NCI-H1417 treated with DMSO at 0.1 percent for 48 hours (cell line): ENCODE measurements at regions not wholly inside any gene's neighbourhood (a gene's known extent, or its start where the extent isn't known, plus 50 kb on each side); places are given as distances from the start of the nearest gene placed in this dataset.
"Not testable (repeated sequence)": the region's sequence is repeated elsewhere in the genome, so short reads cannot be mapped to it uniquely, and the experiment has no call there.

ENCODE experiments used
- DNase-seq: peaks from one replicate; lab custom pipeline; 2025; lab: John Stamatoyannopoulos, UW

- DNase-seq, result peak; percentile 74
These were observed 157.9 kb downstream of the ZNF664 start for GRCh38 chr12:124130691-124131591.

- no peak for DNase-seq
These were observed 158.6 kb downstream of the ZNF664 start for GRCh38 chr12:124131659-124132058.

GRCh38 chr12:124132530-124132929 is 159.5 kb downstream of the ZNF664 start:
- no peak for DNase-seq

GRCh38 chr12:124136796-124137195 is 158.1 kb upstream of the RFLNA start:
- DNase-seq, result no peak

DNA sequence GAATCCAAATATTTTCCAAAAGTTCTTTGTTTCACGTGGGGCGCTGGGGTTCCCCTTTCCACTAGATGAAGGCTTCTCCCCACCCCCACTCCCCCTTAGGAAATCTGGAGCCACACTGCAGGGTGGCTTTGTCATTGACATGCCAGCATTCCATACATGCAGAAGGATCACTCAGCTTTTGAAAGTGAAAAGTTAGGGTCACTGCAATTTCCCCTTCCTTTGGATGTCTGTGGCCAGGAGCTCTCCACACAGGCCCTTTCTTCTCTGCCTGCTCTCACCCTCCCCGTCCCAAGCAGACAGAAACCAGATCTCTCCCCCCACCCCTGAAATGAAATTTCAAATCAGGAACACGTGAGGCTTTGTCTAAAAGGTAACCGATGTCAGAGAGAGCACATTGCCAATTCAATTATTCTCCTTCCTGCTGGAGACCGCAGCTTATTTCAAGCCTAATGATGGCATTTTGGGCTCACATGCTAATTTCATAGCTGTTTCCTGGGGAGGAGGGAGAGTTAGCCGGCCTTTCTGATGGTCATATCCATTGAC is 153.9 kb upstream of the RFLNA start:
- no peak for DNase-seq

DNA sequence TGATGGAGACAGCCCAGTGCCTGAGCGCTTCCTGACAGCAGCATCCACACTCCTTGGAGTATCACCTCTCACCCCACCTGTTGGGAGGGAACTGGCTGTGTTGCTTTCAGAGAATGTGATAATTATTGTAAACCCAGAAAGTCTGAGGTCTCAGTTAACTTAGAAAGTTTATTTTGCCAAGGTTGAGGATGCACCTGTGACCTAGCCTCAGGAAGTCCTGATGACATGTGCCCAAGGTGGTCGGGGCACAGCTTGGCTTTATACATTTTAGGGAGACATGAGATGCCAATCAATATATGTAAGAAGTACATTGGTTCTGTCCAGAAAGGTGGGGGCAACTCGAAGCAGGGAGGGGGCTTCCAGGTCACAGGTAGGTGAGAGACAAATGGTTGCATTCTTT is 153.3 kb upstream of the RFLNA start:
- DNase-seq, result not testable (repeated sequence)

DNA sequence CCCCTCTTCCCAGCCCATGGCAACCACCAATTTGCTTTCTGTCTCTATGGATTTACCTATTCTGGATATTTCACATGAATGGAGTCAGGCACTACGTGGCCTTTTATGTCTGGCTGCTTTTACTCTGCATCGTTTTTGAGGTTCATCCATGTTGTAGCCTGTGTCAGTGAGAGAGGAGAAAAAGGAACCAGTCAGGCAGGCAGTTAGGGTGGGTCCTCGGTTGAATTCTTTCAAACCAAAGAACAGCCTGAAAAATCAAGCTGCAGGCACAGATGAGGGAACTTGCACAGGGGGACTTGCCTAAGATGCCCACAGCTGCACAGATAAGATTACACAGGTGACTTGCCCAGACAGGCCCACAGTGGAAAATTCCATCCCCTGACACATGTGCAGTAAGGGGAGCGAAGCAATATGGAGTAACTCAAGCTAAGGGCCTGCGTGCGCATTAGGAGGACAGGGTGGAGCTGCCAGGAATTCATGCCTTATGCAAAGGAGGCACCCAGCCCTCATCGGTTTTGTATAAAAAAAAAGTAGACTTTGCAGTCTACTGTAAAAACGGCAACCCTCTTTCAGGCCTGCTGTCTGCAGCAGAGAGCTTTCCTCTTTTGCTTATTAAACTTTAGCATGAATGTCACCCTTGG is 152.4 kb upstream of the RFLNA start:
- no peak for DNase-seq

DNA sequence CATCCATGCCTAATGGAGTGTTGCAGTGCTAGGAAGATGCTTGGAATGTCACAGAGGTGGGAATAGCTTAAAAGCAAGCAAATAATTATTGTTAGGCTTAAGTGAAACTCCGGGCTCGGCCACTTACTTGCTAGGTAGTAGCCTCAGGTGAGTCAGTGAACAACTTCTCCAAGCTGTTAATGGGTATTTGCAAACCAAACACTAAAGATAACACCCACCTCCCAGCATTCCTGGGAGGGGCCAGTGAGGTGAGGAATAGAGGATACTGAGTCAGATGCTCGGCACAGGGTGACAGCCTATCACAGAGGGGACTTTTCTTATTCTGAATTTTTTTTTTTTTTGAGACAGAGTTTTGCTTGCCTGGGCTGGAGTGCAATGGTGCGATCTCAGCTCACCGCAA is 151.2 kb upstream of the RFLNA start:
- no peak for DNase-seq

DNA sequence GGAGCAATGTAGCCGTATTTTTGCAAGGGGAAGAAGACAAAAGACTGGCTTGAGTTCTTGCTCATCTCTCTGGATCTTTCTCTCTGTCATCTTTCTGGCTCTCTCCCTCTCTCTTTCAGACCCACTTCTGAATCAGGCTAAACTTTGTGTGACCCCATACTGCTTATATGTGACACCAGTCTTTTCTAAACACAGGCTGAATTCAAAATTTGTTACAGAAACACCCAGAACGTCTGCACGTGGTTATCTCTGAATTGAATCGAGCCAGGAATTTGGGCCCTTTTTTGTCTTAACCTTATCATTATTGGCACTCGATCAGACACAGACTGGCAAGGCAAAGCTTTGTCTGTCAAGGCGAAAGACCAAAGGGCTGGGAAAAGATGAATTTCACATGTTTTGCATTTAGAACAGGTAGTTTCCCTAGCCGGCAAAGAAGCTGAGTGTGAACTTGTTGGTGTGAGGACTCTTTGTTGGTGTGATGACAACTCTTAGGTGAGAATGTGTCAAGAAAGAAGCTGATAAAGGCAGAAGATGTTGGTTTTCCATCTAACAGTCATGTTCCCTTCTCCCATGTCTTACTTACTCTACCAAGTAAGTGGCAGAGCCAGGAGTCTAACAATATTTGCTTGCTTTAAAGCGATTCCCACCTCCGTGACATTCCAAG is 150.2 kb upstream of the RFLNA start:
- DNase-seq, result no peak

- no peak for DNase-seq
These were observed 147.9 kb upstream of the RFLNA start for GRCh38 chr12:124147027-124147426.

GRCh38 chr12:124147575-124147974 is 147.3 kb upstream of the RFLNA start:
- DNase-seq, result no peak

DNA sequence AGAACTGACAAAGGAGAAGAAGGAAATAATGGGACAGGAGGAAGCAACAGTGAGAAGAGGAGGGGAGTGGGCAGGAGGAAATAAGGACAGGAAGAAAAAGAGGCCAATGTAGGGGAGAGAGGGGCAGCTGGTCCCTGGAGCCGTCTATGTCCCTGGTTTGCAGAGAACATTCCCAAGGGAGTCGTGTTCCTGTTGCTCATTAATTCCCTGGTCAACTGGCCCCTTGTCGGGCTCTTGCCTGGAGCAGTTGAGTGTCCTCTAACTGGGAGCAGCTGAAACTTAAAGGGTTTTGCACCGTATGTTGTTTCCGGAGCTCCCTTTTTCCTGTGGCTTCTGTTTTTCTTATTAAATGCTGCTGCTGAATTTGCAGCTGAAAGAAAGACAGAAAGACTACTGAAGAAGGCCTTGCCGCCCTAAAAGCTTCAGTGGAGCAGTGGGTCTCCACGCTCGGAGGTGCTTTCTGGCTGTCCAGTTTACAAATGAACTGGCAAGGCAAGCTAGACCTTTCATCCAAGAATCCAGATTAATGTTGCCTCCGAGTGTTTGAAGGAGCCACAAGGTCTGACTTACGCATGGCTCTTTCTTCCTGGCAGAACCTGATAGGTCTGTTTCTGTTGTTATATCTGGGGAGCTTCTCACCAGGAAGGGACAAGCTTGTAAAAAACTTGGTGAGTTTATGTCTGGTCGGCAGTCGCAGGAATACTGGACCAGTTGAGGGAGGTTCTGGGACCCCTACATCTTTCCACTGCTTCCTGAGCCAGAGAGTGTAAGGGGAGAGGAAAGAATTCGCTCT is 146.2 kb upstream of the RFLNA start:
- DNase-seq, result no peak

GRCh38 chr12:124149287-124149686 is 145.6 kb upstream of the RFLNA start:
- no peak for DNase-seq

- no peak for DNase-seq
These were observed 144.7 kb upstream of the RFLNA start for GRCh38 chr12:124150168-124150567.

DNA sequence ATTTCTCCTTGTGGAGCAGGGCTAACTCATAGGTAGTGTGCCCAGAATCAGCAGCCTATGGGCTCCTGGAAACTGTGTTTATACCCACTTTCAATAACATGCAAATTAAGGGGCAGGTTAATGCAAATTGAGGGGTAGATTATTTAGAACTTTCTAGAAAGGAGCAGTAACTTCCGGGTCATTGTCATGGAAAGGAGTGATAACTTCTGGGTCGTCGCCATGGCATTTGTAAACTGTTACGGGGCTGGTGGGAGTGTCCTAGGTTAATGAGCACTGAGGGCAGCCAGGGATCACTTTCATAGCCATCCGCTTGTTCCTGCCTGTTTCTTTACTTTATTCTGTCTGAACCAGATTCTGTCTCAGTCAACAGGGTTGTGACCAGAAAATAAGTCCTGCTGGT is 143.3 kb upstream of the RFLNA start:
- no peak for DNase-seq

DNA sequence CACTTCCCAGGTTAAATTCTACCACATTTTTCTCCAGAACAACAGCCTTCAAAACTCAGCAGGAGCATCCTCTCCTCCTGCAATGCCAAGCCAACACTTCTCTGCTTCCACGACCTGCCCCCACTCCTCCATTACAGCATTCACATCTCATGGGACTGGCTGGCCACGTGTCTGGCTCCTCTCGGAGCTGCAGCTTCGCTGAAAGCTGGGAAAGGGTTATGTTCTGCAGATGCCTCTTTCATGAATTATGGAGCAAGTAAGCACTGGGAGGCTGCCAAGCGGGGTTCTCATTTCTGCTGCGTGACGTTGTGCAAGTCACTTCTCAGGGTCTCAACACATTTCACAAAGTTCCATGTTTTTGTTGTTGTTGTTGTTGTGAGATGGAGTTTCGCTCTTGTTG is 142.2 kb upstream of the RFLNA start:
- no peak for DNase-seq

DNA sequence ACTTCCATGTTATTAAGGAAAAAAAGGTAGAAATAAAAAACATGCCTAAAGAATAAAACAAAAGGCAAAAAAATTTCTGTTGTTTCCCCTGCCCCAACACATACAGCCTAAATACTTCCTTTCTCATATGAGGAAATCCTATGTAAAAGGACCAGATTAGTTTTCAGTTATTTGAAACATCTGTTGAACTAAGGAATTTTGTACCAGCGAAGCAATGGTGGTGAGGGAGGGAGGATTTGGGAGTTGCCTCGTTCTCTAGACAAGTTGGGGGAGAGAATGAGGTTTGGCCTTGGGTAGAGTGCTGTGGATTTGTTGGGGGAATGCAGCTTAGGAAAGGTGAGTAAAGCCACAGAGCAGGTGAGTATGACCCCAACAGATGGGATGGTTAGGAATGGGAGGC is 141.5 kb upstream of the RFLNA start:
- no peak for DNase-seq

DNA sequence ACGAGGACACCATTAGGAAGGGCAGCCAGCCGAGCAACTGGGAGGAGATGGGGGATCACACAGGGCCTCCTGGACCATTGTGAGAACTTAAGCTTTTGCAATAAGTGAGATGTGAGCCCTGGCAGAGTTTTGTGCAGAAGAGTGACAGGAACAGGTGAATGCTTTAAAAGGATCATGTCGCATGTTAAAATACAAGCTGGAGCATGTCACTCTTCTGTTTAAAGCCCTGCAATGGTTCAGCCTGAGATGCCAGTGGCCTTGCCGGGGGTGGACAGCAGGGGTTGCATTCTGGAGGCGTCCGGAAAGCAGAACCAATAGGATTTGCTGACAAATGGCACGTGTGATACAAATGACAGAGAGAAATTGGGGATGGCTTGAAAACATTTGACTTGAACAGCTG is 137.5 kb upstream of the RFLNA start:
- DNase-seq, result no peak

GRCh38 chr12:124159655-124160054 is 135.2 kb upstream of the RFLNA start:
- no peak for DNase-seq

- no peak for DNase-seq
These were observed 134.7 kb upstream of the RFLNA start for GRCh38 chr12:124160097-124160756.

DNA sequence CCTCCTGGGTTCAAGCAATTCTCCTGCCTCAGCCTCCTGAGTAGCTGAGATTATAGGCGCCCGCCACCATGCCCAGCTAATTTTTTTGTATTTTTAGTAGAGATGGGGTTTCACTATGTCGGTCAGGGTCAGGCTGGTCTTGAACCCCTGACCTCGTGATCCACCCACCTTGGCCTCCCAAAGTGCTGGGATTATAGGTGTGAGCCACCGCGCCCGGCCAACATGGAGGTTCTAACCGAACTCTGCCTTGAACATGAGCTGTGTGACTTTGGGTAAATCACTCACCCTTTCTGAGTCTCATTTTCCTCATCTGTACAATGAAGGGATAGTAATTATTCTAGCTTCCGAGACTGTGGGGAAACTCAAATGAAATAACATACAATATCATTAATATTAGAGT is 133.5 kb upstream of the RFLNA start:
- DNase-seq, result not testable (repeated sequence)
